K562 (cell line): ENCODE measurements at regions not wholly inside any gene's neighbourhood (a gene's known extent, or its start where the extent isn't known, plus 50 kb on each side); places are given as distances from the start of the nearest gene placed in this dataset.
A peak's percentile ranks its signal among the peaks of the same experiment; 100 is the strongest.

Experiments used
- ATAC-seq: fragments of 200-7000 bp; cut with Tn5 transposase; 3 replicates; pipeline ENCODE4 v1.9.1; 2020; ENCODE audit warnings: moderate library complexity
- BruUV-seq: library from RNA; stranded (reverse); fragments of 400-500 nt; replicated peaks from 2 replicates; lab custom pipeline; 2021; lab: Mats Ljungman, UMichigan
- CTCF ChIA-PET: fragments of 300-600 bp; formaldehyde crosslinking; extraction: SDS; loops from one replicate; lab custom pipeline; 2021; ENCODE audit warnings: low intra/inter-chr PET ratio; lab: Yijun Ruan, JAX
- POLR2A ChIA-PET: fragments of 300-600, 350-650 bp; sonication (Branson Sonifier 250); formaldehyde crosslinking; extraction: SDS; loops from one replicate; lab custom pipeline; 2021; ENCODE audit warnings: antibody characterized with exemption, inconsistent platforms; lab: Yijun Ruan, JAX
- DNase-seq, 4 experiments: peaks; one replicate each; pipeline versions ENCODE4 v3.0.0 to v3.0.0-alpha.2; 2011 to 2018; ENCODE audit warnings: low spot score in 3 of 4, mixed read lengths in 3 of 4; ENCODE audit errors: extremely low read depth in 1 of 4
- FAIRE-seq: peaks from 2 replicates; lab custom pipeline; 2011; peaks lifted over from hg19 to GRCh38; lab: Jason Lieb, UNC
- H2AFZ ChIP-seq: 2 replicates; pipeline ENCODE4 v1.6.0; 2011; ENCODE audit warnings: low read depth, low read length, control low read depth, inconsistent platforms
- H3K27ac ChIP-seq: fragments of 200-600 bp; 3 replicates; pipeline ENCODE4 v1.8.0; 2011; ENCODE audit warnings: low read depth, mild to moderate bottlenecking, control low read depth, inconsistent platforms, low read length, moderate library complexity, mixed read lengths; ENCODE audit errors: extremely low read depth
- H3K27me3 ChIP-seq, 2 experiments: fragments of 300-600 bp in 1 of 2; 2 replicates in 1 of 2; 3 replicates in 1 of 2; pipeline versions ENCODE4 v1.6.0 to v1.8.0; 2011; ENCODE audit warnings: inconsistent platforms in 2 of 2, low read length in 2 of 2, mild to moderate bottlenecking in 1 of 2, mixed read lengths in 1 of 2, moderate library complexity in 1 of 2; ENCODE audit not compliant: control insufficient read depth in 2 of 2, insufficient read depth in 2 of 2
- H3K36me3 ChIP-seq: fragments of 300-600 bp; 3 replicates; pipeline ENCODE4 v1.8.0; 2011; ENCODE audit warnings: mild to moderate bottlenecking, low read length, inconsistent platforms; ENCODE audit not compliant: control insufficient read depth, insufficient read depth
- H3K4me1 ChIP-seq, 2 experiments: fragments of 200-600 bp in 1 of 2; replicated peaks in 1 of 2; 2 replicates in 1 of 2; 3 replicates in 1 of 2; pipeline versions ENCODE4 v1.5.1 to v1.8.0; 2011; ENCODE audit warnings: inconsistent platforms in 2 of 2, low read length in 2 of 2, mild to moderate bottlenecking in 1 of 2, mixed read lengths in 1 of 2, moderate library complexity in 1 of 2; ENCODE audit not compliant: control insufficient read depth in 2 of 2, insufficient read depth in 2 of 2
- H3K4me2 ChIP-seq: 2 replicates; pipeline ENCODE4 v1.6.1; 2011; ENCODE audit warnings: low read length, control low read depth, inconsistent platforms, mixed read lengths; ENCODE audit not compliant: insufficient read depth
- H3K4me3 ChIP-seq: fragments of 200-600 bp; sonication (generic), shearing (Covaris generic); 2 replicates; pipeline ENCODE4 v1.5.1; 2016; ENCODE audit warnings: control low read depth, inconsistent platforms
- H3K79me2 ChIP-seq: fragments of 200-600 bp; 3 replicates; pipeline ENCODE4 v1.8.0; 2011; ENCODE audit warnings: low read length, inconsistent platforms; ENCODE audit not compliant: control insufficient read depth, insufficient read depth
- H3K9ac ChIP-seq, 2 experiments: 2 replicates each; pipeline versions ENCODE4 v1.6.0 to v1.6.1; 2011; ENCODE audit warnings: low read depth in 2 of 2, low read length in 2 of 2, control low read depth in 1 of 2, inconsistent platforms in 1 of 2, mild to moderate bottlenecking in 1 of 2, mixed read lengths in 1 of 2; ENCODE audit not compliant: insufficient read depth in 1 of 2
- H3K9me1 ChIP-seq: one replicate; pipeline ENCODE4 v1.6.0; 2011; ENCODE audit warnings: inconsistent platforms, mild to moderate bottlenecking, low read length, moderate library complexity; ENCODE audit not compliant: control insufficient read depth, insufficient read depth
- H3K9me3 ChIP-seq: replicated peaks from 2 replicates; pipeline ENCODE4 v1.5.1; 2011; ENCODE audit warnings: low read depth, low read length, inconsistent platforms; ENCODE audit not compliant: control insufficient read depth, insufficient read depth
- H4K20me1 ChIP-seq: replicated peaks from 2 replicates; pipeline ENCODE4 v1.6.1; 2011; ENCODE audit warnings: low read length, inconsistent platforms, mixed read lengths; ENCODE audit not compliant: control insufficient read depth, insufficient read depth
- EHMT2 ChIP-seq: fragments of 450-650 bp; IDR thresholded peaks from 2 replicates; pipeline ENCODE4 v1.6.1; 2018; ENCODE audit warnings: antibody characterized with exemption
- POLR2AphosphoS2 ChIP-seq: IDR thresholded peaks from 2 replicates; pipeline ENCODE4 v1.6.1; 2012; ENCODE audit warnings: low read length, improper control_type of control experiment
- RBFOX2 ChIP-seq: fragments of 200-400 bp; formaldehyde crosslinking; IDR thresholded peaks from 2 replicates; pipeline ENCODE4 v1.6.1; 2017; ENCODE audit warnings: low read depth, mild to moderate bottlenecking, low read length, moderate library complexity
- RCOR1 ChIP-seq, 2 experiments: IDR thresholded peaks; 2 replicates each; pipeline ENCODE4 v1.6.1; 2012; ENCODE audit warnings: low read depth in 2 of 2, low read length in 2 of 2, borderline replicate concordance in 1 of 2, improper control_type of control experiment in 1 of 2
- ZNF436 ChIP-seq: fragments of 250-450, 450-650 bp; sonication (Bioruptor Pico); formaldehyde crosslinking; IDR thresholded peaks from 2 replicates; pipeline ENCODE4 v1.7.0; 2020; ENCODE audit warnings: mild to moderate bottlenecking
- WGBS: fragments of 100-300 bp; shearing (Covaris generic); methylation state at CpG from one replicate; pipeline ENCODE4 v1.1.6; 2016; ENCODE audit warnings: low coverage, mixed read lengths; ENCODE audit not compliant: insufficient coverage; ENCODE audit errors: missing lambda C conversion rate; 5-methylcytosine and 5-hydroxymethylcytosine counted together
- in situ Hi-C: fragments of 300-500 bp; cut with MboI; formaldehyde crosslinking; loops from 4 replicates; pipeline ENCODE4 v1.15.0; 2018; ENCODE audit warnings: inconsistent platforms, mixed read lengths
- intact Hi-C: fragments of 100-400 bp; cut with micrococcal nuclease; formaldehyde crosslinking; loops from 2 replicates; pipeline ENCODE4 v1.14.2; 2022
- TF ChIP-seq, protein P1 (sequence below): fragments of 250-450 bp; sonication (Bioruptor Pico); IDR thresholded peaks from 2 replicates; pipeline ENCODE4 v1.4.0; 2020; ENCODE audit warnings: mild to moderate bottlenecking, moderate library complexity

DNA sequence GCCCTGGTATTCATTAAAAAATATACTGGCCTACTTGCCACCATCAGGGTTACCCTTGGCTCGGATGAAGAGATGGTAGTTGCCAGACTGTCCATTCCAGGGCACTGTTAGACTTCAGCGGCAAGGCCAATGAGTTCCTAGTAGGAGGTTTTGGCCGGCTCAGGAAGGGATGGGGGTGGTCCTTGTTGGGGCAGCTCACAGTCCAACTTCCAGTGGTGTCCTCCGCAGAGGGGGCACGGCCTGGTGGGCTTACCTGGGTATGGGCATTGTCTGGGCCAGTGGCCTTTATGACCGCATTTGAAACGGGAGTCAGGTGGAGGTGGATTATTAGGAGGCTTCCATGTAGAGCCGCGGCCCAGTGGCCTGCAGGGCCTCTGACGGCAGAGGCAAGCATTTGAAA lies 139.1 kb upstream of the ETV3 start:
- intact Hi-C loops (no loop called here), in situ Hi-C loops (no loop called here)
- H3K9me1 ChIP-seq = no peaks in the 10 kb centered on the region
- peak overlapping the region; percentile 87; the same call in 1 of the 2 replicates for H3K4me2 ChIP-seq
- H3K36me3 ChIP-seq = no peaks in the 10 kb centered on the region
- no peaks in the 10 kb centered on the region for H3K27me3 ChIP-seq
- no peak overlapping the region for H3K4me3 ChIP-seq
- DNase-seq (no peak), FAIRE-seq (no peak), ATAC-seq (no peak)
- H3K4me1 ChIP-seq = peaks cover 27 to 73% of the 10 kb centered on the region in 2 experiments
- no peak for TF ChIP-seq POLR2AphosphoS2
- TF ChIP-seq EHMT2 = no peak
- no peak for TF ChIP-seq RCOR1 (IDR thresholded peaks at IDR 0.05; ENCODE audit: borderline replicate concordance in 1 of 2, low read depth in 2 of 2, low read length in 2 of 2)
- TF ChIP-seq RBFOX2 = peak; percentile 50
- TF ChIP-seq ZNF436 (CRISPR knock-in tag) = no peak
- TF ChIP-seq, protein P1, sequence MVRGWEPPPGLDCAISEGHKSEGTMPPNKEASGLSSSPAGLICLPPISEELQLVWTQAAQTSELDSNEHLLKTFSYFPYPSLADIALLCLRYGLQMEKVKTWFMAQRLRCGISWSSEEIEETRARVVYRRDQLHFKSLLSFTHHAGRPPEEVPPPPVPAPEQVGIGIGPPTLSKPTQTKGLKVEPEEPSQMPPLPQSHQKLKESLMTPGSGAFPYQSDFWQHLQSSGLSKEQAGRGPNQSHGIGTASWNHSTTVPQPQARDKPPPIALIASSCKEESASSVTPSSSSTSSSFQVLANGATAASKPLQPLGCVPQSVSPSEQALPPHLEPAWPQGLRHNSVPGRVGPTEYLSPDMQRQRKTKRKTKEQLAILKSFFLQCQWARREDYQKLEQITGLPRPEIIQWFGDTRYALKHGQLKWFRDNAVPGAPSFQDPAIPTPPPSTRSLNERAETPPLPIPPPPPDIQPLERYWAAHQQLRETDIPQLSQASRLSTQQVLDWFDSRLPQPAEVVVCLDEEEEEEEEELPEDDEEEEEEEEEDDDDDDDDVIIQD (CRISPR knock-in tag) = no peak
- ChIA-PET CTCF (no interaction called here), POLR2A (interaction anchor here (1.2 kb wide), 2 partner anchors 8 to 21 kb away, joined by 3 to 5 read pairs; no protein-coding TSS in a partner anchor)
- no TSS peak for BruUV-seq
- no peaks in the 10 kb centered on the region for H3K9me3 ChIP-seq
- 0 out of 3 replicates have a peak, but pooled peaks cover 4% of the 10 kb centered on the region for H3K79me2 ChIP-seq
- no peaks in the 10 kb centered on the region for H4K20me1 ChIP-seq
- H3K9ac ChIP-seq = no peak overlapping the region
- H2AFZ ChIP-seq = no peak overlapping the region
- no peak overlapping the region for H3K27ac ChIP-seq
- WGBS = 94% methylated on average over 10 of the region's 10 CpGs
